Muscle of leg (tissue), 3 donors: ENCODE measurements at regions not wholly inside any gene's neighbourhood (a gene's known extent, or its start where the extent isn't known, plus 50 kb on each side); places are given as distances from the start of the nearest gene placed in this dataset.

Experiments used
- DNase-seq: peaks from one replicate; pipeline ENCODE4 v3.0.0; 2013
- H3K27ac ChIP-seq: one replicate; pipeline ENCODE4 v1.5.1; 2013; ENCODE audit warnings: mild to moderate bottlenecking, low read length, control low read depth
- H3K27me3 ChIP-seq: one replicate; pipeline ENCODE4 v1.6.1; 2013; ENCODE audit warnings: low read length; ENCODE audit not compliant: control insufficient read depth, insufficient read depth
- H3K36me3 ChIP-seq: one replicate; pipeline ENCODE4 v1.6.1; 2013; ENCODE audit warnings: low read length; ENCODE audit not compliant: control insufficient read depth, insufficient read depth
- H3K4me1 ChIP-seq: one replicate; pipeline ENCODE4 v1.6.1; 2013; ENCODE audit warnings: low read length; ENCODE audit not compliant: control insufficient read depth, insufficient read depth
- H3K4me3 ChIP-seq: one replicate; pipeline ENCODE4 v1.5.1; 2013; ENCODE audit warnings: low read length, control low read depth
- H3K9me3 ChIP-seq: replicated peaks from 2 replicates; pipeline ENCODE4 v1.6.1; 2013; ENCODE audit warnings: low read depth, low read length; ENCODE audit not compliant: control insufficient read depth
- WGBS: methylation state at CpG from one replicate; pipeline ENCODE4 v1.1.5; 2013; ENCODE audit warnings: missing lambda C conversion rate; ENCODE audit not compliant: insufficient coverage; 5-methylcytosine and 5-hydroxymethylcytosine counted together

DNA sequence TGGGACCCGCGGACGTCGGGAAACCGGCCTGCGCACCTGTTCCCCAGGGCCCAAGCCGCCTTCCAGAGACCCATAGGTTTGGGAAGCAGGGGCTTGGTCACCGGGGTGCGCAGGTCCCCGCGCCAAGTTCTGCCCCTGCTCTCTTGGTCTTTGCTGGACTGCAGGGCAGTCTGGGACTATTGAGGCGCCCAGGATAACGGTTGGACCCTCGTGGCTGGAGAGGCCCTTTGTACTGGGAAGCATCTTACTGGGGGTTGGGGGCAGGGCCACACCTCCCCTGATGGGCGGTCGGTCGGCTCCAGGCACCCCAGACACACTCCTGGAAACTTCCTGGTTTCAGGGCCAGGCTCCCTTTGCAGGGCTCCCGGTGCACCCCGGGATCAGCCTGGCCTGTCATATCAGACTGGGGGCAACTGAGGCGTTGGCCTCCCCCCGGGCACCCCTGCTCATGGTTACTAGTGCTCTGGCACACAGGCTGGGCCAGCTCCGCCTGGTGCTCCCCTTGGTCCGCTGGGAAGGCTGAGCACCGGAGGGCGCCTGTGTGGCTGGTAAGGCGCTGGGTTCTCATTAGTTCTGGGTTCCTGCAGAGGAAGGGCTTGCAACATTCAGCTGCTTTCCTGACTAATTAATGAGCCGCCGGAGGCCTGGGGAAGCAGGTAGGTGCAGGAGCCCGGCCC, 1250.5 kb downstream of the BRD1 start:
- peaks cover 49% of the 10 kb centered on the region for H3K27me3 ChIP-seq
- peaks cover 20% of the 10 kb centered on the region for H3K4me1 ChIP-seq
- no peaks in the 10 kb centered on the region for H3K36me3 ChIP-seq
- no peak overlapping the region for H3K27ac ChIP-seq
- 48% methylated on average over 27 of the region's 29 CpGs for WGBS
- H3K9me3 ChIP-seq = no peaks in the 10 kb centered on the region
- H3K4me3 ChIP-seq = no peak overlapping the region
- DNase-seq = no peak

DNA sequence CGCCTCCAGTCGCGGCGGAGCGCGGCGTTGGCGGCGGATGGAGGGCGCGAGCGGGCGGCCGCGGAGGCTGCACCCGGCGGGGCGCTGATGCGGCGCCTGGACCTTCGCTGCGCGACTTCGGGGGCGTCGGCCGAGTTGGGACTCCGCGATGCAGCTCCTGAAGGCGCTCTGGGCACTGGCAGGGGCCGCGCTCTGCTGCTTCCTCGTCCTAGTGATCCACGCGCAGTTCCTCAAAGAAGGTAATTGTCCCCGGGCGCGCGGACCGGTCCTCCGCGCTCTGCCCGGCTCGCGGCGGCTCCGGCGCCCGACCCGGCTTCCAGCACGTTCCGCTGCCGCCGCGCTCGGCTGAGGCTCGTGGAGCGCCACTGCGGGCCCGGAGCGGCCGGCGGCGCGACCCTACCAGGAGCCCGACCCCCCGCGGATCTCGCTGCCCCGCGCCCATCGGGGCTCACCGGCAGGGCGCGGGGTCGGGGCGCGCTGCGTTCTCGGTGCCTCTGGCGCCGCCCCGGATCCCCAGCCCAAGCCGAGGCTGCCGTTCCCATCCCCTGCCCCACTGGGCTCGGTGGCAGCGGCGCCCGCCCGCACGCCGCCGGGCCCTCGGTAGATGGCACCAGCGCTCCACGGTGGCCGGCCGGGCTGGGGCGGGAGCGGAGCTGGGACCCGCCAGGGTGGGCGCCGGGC, 1251.2 kb downstream of the BRD1 start:
- no peak overlapping the region for H3K4me3 ChIP-seq
- peak; percentile 38 for DNase-seq
- peaks cover 17% of the 10 kb centered on the region for H3K4me1 ChIP-seq
- no peaks in the 10 kb centered on the region for H3K9me3 ChIP-seq
- peaks cover 49% of the 10 kb centered on the region for H3K27me3 ChIP-seq
- no peak overlapping the region for H3K27ac ChIP-seq
- no peaks in the 10 kb centered on the region for H3K36me3 ChIP-seq
- under 1% methylated on average over 103 of the region's 103 CpGs for WGBS

- Histone ChIP-seq H3K4me1 (peaks cover 12% of the 10 kb centered on the region), H3K4me3 (no peak overlapping the region), H3K36me3 (no peaks in the 10 kb centered on the region), H3K27me3 (peaks cover 49% of the 10 kb centered on the region), H3K9me3 (peaks cover 3% of the 10 kb centered on the region), H3K27ac (no peak overlapping the region)
- under 1% methylated on average over 78 of the region's 120 CpGs for WGBS
- no peak for DNase-seq
Observed at GRCh38 chr22:48575618-48576332, 1251.9 kb downstream of the BRD1 start.

GRCh38 chr22:48574776-48575617, 1252.7 kb downstream of the BRD1 start:
- peak; percentile 73 for DNase-seq
- H3K36me3 ChIP-seq = no peaks in the 10 kb centered on the region
- peaks cover 43% of the 10 kb centered on the region for H3K27me3 ChIP-seq
- H3K9me3 ChIP-seq = peaks cover 3% of the 10 kb centered on the region
- H3K4me3 ChIP-seq = no peak overlapping the region
- H3K27ac ChIP-seq = no peak overlapping the region
- H3K4me1 ChIP-seq = peaks cover 8% of the 10 kb centered on the region
- 5% methylated on average over 91 of the region's 92 CpGs for WGBS

- H3K4me3 ChIP-seq = no peak overlapping the region
- peaks cover 36% of the 10 kb centered on the region for H3K27me3 ChIP-seq
- no peak overlapping the region for H3K27ac ChIP-seq
- no peak for DNase-seq
- WGBS = 83% methylated on average over 3 of the region's 4 CpGs
- H3K36me3 ChIP-seq = no peaks in the 10 kb centered on the region
- peaks cover 3% of the 10 kb centered on the region for H3K9me3 ChIP-seq
- no peaks in the 10 kb centered on the region for H3K4me1 ChIP-seq
Observed at GRCh38 chr22:48573766-48574165, 1253.9 kb downstream of the BRD1 start.

GRCh38 chr22:48572951-48573350, 1254.7 kb downstream of the BRD1 start:
- WGBS = 100% methylated on average over 2 of the region's 4 CpGs
- Histone ChIP-seq H3K4me1 (no peaks in the 10 kb centered on the region), H3K9me3 (peaks cover 3% of the 10 kb centered on the region), H3K27me3 (peaks cover 34% of the 10 kb centered on the region), H3K36me3 (no peaks in the 10 kb centered on the region), H3K4me3 (no peak overlapping the region), H3K27ac (no peak overlapping the region)
- DNase-seq = no peak

DNA sequence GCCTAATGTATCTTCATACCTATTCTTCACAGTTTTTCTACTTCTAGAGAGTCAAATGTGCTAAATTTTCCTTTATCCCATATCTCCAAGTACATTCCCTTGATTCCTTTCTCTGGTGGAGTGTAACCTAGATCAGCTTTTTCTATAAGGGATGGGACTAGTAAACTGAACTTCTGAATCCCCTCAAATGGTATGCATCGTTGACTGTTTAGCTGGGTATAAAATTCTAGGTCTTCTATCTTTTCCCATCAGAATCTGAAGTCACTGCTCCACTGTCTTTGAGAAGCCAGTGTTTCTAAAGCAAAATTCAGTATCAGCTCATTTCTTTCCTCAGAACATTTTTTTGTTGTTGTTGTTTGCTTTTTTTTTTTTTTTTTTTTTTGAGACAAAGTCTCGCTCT, 1256.8 kb downstream of the BRD1 start:
- Histone ChIP-seq H3K4me3 (no peak overlapping the region), H3K27ac (no peak overlapping the region), H3K36me3 (no peaks in the 10 kb centered on the region), H3K4me1 (no peaks in the 10 kb centered on the region), H3K9me3 (peaks cover 3% of the 10 kb centered on the region), H3K27me3 (peaks cover 32% of the 10 kb centered on the region)
- DNase-seq = no peak
- no CpG with 5 or more reads among the region's 2 CpGs for WGBS

GRCh38 chr22:48569476-48570233, 1258.0 kb downstream of the BRD1 start:
- WGBS = 95% methylated on average over 23 of the region's 25 CpGs
- Histone ChIP-seq H3K4me3 (no peak overlapping the region), H3K9me3 (peaks cover 3% of the 10 kb centered on the region), H3K27me3 (peaks cover 28% of the 10 kb centered on the region), H3K27ac (no peak overlapping the region), H3K36me3 (no peaks in the 10 kb centered on the region), H3K4me1 (no peaks in the 10 kb centered on the region)
- no peak for DNase-seq

DNA sequence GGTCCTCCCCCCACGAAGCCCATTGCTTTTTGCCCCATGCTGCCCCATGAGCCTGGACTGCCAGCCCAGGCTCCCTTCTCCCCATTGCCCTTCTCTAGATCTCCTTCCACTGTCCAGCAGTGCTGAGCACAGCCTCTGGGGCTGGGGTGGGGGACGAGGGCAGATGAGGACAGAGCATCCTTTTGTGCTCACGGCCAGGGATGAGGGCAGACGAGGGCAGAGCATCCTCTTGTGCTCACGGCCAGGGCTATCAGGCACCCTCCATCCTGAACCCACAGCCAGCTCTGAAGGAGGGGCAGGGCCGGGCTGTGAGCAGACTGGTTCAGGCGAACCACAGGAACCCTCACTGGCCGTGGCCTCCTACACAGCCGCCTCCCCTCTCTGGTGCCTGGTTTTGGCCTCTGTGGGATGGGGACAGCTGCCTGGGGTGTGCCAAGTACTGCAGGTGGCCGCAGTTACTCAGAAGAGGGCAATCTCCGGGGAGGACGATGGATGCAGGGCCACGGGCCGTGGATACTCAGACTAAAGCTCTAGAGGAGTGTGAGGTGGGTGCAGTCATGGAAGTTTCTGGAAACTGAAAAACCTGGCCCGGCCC, 1258.8 kb downstream of the BRD1 start:
- Histone ChIP-seq H3K4me3 (no peak overlapping the region), H3K9me3 (peaks cover 3% of the 10 kb centered on the region), H3K4me1 (no peaks in the 10 kb centered on the region), H3K36me3 (no peaks in the 10 kb centered on the region), H3K27ac (no peak overlapping the region), H3K27me3 (peaks cover 19% of the 10 kb centered on the region)
- no peak for DNase-seq
- WGBS = 88% methylated on average over 12 of the region's 15 CpGs
